GM18951 (cell line): ENCODE measurements at regions not wholly inside any gene's neighbourhood (a gene's known extent, or its start where the extent isn't known, plus 50 kb on each side); places are given as distances from the start of the nearest gene placed in this dataset.
"Not testable (repeated sequence)": the region's sequence is repeated elsewhere in the genome, so short reads cannot be mapped to it uniquely, and the experiment has no call there.

Experiments
- POLR2A ChIP-seq: IDR thresholded peaks from 4 replicates; pipeline ENCODE4 v1.6.1; 2011; ENCODE audit warnings: mild to moderate bottlenecking; ENCODE audit not compliant: insufficient read length, insufficient read depth; ENCODE audit errors: extremely low read depth
- in situ Hi-C: fragments of 300-500 bp; cut with MboI; formaldehyde crosslinking; loops from one replicate; pipeline ENCODE4 v1.12.0; 2022; ENCODE audit warnings: low sequenced_read_pairs, mixed read lengths, inconsistent platforms; ENCODE audit not compliant: unreplicated experiment

GRCh38 chr2:142827170-142827569 is 50.3 kb upstream of the KYNU start:
- in situ Hi-C loops: no loop called here
- no peak for TF ChIP-seq POLR2A

GRCh38 chr2:142825861-142826260 is 51.6 kb upstream of the KYNU start:
- TF ChIP-seq POLR2A: no peak
- in situ Hi-C loops: no loop called here

- in situ Hi-C loops: no loop called here
- TF ChIP-seq POLR2A: no peak
Measured at GRCh38 chr2:142824756-142825155, 52.7 kb upstream of the KYNU start.

GRCh38 chr2:142822190-142822589 is 55.3 kb upstream of the KYNU start:
- in situ Hi-C loops: no loop called here
- no peak for TF ChIP-seq POLR2A

GRCh38 chr2:142819411-142819810 is 58.1 kb upstream of the KYNU start:
- TF ChIP-seq POLR2A: no peak
- in situ Hi-C loops: no loop called here

GRCh38 chr2:142815375-142815774 is 62.1 kb upstream of the KYNU start:
- TF ChIP-seq POLR2A: no peak
- in situ Hi-C loops: no loop called here

- in situ Hi-C loops: no loop called here
- no peak for TF ChIP-seq POLR2A
Measured at GRCh38 chr2:142813830-142814829, 63.3 kb upstream of the KYNU start.

- in situ Hi-C loops: not testable (repeated sequence)
Measured at GRCh38 chr2:142811644-142812043, 65.8 kb upstream of the KYNU start.

- in situ Hi-C loops: no loop called here
Measured at GRCh38 chr2:142805244-142805643, 72.2 kb upstream of the KYNU start.

GRCh38 chr2:142803158-142803557 is 74.3 kb upstream of the KYNU start:
- in situ Hi-C loops: no loop called here
- TF ChIP-seq POLR2A: no peak

More at GRCh38 chr2:142805244-142805643, 72.2 kb upstream of the KYNU start:
- TF ChIP-seq POLR2A: no peak

GRCh38 chr2:142796588-142796987 is 80.9 kb upstream of the KYNU start:
- in situ Hi-C loops: no loop called here
- TF ChIP-seq POLR2A: no peak

- in situ Hi-C loops: no loop called here
- TF ChIP-seq POLR2A: no peak
Measured at GRCh38 chr2:142796161-142796560, 81.3 kb upstream of the KYNU start.

- no peak for TF ChIP-seq POLR2A
- in situ Hi-C loops: no loop called here
Measured at GRCh38 chr2:142794850-142795249, 82.6 kb upstream of the KYNU start.

GRCh38 chr2:142792328-142792727 is 85.1 kb upstream of the KYNU start:
- in situ Hi-C loops: not testable (repeated sequence)

GRCh38 chr2:142791335-142791734 is 86.1 kb upstream of the KYNU start:
- no peak for TF ChIP-seq POLR2A
- in situ Hi-C loops: no loop called here
